ENCODE measurements at regions not wholly inside any gene's neighbourhood (a gene's known extent, or its start where the extent isn't known, plus 50 kb on each side); places are given as distances from the start of the nearest gene placed in this dataset.

- no peak for DNase-seq (ENCODE audit: low read depth in 4 of 4, low spot score in 3 of 4)
Observed at GRCh38 chr6:153583685-153584084, 452.6 kb upstream of the RGS17 start.

GRCh38 chr6:153580776-153581175 lies 449.7 kb upstream of the RGS17 start:
- no peak for DNase-seq (ENCODE audit: low read depth in 4 of 4, low spot score in 3 of 4)

- DNase-seq (ENCODE audit: low read depth in 4 of 4, low spot score in 3 of 4): no peak
Observed at GRCh38 chr6:153575528-153575927, 444.4 kb upstream of the RGS17 start.

- DNase-seq (ENCODE audit: low read depth in 4 of 4, low spot score in 3 of 4): no peak
Observed at GRCh38 chr6:153574231-153574630, 443.1 kb upstream of the RGS17 start.

GRCh38 chr6:153572371-153572770 lies 441.3 kb upstream of the RGS17 start:
- DNase-seq (ENCODE audit: low read depth in 4 of 4, low spot score in 3 of 4): no peak

- no peak for DNase-seq (ENCODE audit: low read depth in 4 of 4, low spot score in 3 of 4)
Observed at GRCh38 chr6:153568628-153569027, 437.5 kb upstream of the RGS17 start.

GRCh38 chr6:153564803-153565202 lies 433.7 kb upstream of the RGS17 start:
- DNase-seq (ENCODE audit: low read depth in 4 of 4, low spot score in 3 of 4): no peak

- no peak for DNase-seq (ENCODE audit: low read depth in 4 of 4, low spot score in 3 of 4)
Observed at GRCh38 chr6:153563001-153563400, 431.9 kb upstream of the RGS17 start.

- DNase-seq (ENCODE audit: low read depth in 4 of 4, low spot score in 3 of 4): no peak
Observed at GRCh38 chr6:153553627-153554026, 422.5 kb upstream of the RGS17 start.

- no peak for DNase-seq (ENCODE audit: low read depth in 4 of 4, low spot score in 3 of 4)
Observed at GRCh38 chr6:153539602-153540001, 408.5 kb upstream of the RGS17 start.

GRCh38 chr6:153538491-153538890 lies 407.4 kb upstream of the RGS17 start:
- no peak for DNase-seq (ENCODE audit: low read depth in 4 of 4, low spot score in 3 of 4)

- DNase-seq (ENCODE audit: low read depth in 4 of 4, low spot score in 3 of 4): no peak
Observed at GRCh38 chr6:153537422-153537821, 406.3 kb upstream of the RGS17 start.

- DNase-seq (ENCODE audit: low read depth in 4 of 4, low spot score in 3 of 4): no peak
Observed at GRCh38 chr6:153526479-153526878, 395.4 kb upstream of the RGS17 start.

- DNase-seq (ENCODE audit: low read depth in 4 of 4, low spot score in 3 of 4): no peak
Observed at GRCh38 chr6:153525998-153526397, 394.9 kb upstream of the RGS17 start.

GRCh38 chr6:153523390-153523789 lies 392.3 kb upstream of the RGS17 start:
- DNase-seq (ENCODE audit: low read depth in 4 of 4, low spot score in 3 of 4): no peak

- DNase-seq (ENCODE audit: low read depth in 4 of 4, low spot score in 3 of 4): peak in 2 of 4 donors; percentile 1 to 15
Observed at GRCh38 chr6:153511896-153512496, 380.9 kb upstream of the RGS17 start.

- DNase-seq (ENCODE audit: low read depth in 4 of 4, low spot score in 3 of 4): no peak
Observed at GRCh38 chr6:153503810-153504209, 372.7 kb upstream of the RGS17 start.

- no peak for DNase-seq (ENCODE audit: low read depth in 4 of 4, low spot score in 3 of 4)
Observed at GRCh38 chr6:153493501-153493900, 362.4 kb upstream of the RGS17 start.

GRCh38 chr6:153489479-153489878 lies 358.4 kb upstream of the RGS17 start:
- no peak for DNase-seq (ENCODE audit: low read depth in 4 of 4, low spot score in 3 of 4)

- no peak for DNase-seq (ENCODE audit: low read depth in 4 of 4, low spot score in 3 of 4)
Observed at GRCh38 chr6:153488267-153488666, 357.2 kb upstream of the RGS17 start.

- no peak for DNase-seq (ENCODE audit: low read depth in 4 of 4, low spot score in 3 of 4)
Observed at GRCh38 chr6:153485072-153485471, 354.0 kb upstream of the RGS17 start.

GRCh38 chr6:153484056-153484455 lies 353.0 kb upstream of the RGS17 start:
- DNase-seq (ENCODE audit: low read depth in 4 of 4, low spot score in 3 of 4): no peak

- DNase-seq (ENCODE audit: low read depth in 4 of 4, low spot score in 3 of 4): no peak
Observed at GRCh38 chr6:153476243-153476642, 345.2 kb upstream of the RGS17 start.

Measured in right renal pelvis (tissue), 4 donors.